B cell (primary cell): ENCODE measurements at regions not wholly inside any gene's neighbourhood (a gene's known extent, or its start where the extent isn't known, plus 50 kb on each side); places are given as distances from the start of the nearest gene placed in this dataset.

Experiments
- EZH2 ChIP-seq: IDR thresholded peaks from 2 replicates; pipeline ENCODE4 v1.6.1; 2012; ENCODE audit warnings: borderline replicate concordance, low read depth, mild to moderate bottlenecking, moderate library complexity, low read length; ENCODE audit not compliant: insufficient read depth, poor library complexity, severe bottlenecking
- TF ChIP-seq, protein P1 (sequence below): fragments of 200-600 bp; IDR thresholded peaks from one replicate; pipeline ENCODE4 v1.8.0; 2022; ENCODE audit warnings: antibody characterized with exemption, mild to moderate bottlenecking

GRCh38 chr13:103638706-103639105 is 572.5 kb upstream of the SLC10A2 start:
- TF ChIP-seq EZH2, result no peak
- TF ChIP-seq, protein P1, sequence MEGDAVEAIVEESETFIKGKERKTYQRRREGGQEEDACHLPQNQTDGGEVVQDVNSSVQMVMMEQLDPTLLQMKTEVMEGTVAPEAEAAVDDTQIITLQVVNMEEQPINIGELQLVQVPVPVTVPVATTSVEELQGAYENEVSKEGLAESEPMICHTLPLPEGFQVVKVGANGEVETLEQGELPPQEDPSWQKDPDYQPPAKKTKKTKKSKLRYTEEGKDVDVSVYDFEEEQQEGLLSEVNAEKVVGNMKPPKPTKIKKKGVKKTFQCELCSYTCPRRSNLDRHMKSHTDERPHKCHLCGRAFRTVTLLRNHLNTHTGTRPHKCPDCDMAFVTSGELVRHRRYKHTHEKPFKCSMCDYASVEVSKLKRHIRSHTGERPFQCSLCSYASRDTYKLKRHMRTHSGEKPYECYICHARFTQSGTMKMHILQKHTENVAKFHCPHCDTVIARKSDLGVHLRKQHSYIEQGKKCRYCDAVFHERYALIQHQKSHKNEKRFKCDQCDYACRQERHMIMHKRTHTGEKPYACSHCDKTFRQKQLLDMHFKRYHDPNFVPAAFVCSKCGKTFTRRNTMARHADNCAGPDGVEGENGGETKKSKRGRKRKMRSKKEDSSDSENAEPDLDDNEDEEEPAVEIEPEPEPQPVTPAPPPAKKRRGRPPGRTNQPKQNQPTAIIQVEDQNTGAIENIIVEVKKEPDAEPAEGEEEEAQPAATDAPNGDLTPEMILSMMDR, result no peak
